ENCODE measurements at regions not wholly inside any gene's neighbourhood (a gene's known extent, or its start where the extent isn't known, plus 50 kb on each side); places are given as distances from the start of the nearest gene placed in this dataset.

- TF ChIP-seq, protein P1, sequence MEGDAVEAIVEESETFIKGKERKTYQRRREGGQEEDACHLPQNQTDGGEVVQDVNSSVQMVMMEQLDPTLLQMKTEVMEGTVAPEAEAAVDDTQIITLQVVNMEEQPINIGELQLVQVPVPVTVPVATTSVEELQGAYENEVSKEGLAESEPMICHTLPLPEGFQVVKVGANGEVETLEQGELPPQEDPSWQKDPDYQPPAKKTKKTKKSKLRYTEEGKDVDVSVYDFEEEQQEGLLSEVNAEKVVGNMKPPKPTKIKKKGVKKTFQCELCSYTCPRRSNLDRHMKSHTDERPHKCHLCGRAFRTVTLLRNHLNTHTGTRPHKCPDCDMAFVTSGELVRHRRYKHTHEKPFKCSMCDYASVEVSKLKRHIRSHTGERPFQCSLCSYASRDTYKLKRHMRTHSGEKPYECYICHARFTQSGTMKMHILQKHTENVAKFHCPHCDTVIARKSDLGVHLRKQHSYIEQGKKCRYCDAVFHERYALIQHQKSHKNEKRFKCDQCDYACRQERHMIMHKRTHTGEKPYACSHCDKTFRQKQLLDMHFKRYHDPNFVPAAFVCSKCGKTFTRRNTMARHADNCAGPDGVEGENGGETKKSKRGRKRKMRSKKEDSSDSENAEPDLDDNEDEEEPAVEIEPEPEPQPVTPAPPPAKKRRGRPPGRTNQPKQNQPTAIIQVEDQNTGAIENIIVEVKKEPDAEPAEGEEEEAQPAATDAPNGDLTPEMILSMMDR (conservative IDR thresholded peaks at IDR 0.05; ENCODE audit: low read depth in 2 of 2): no peak
- no peak for TF ChIP-seq POLR2AphosphoS5 (IDR thresholded peaks at IDR 0.05; ENCODE audit: low read depth)
- TF ChIP-seq EZH2phosphoT487 (IDR thresholded peaks at IDR 0.05; ENCODE audit: unreplicated experiment): no peak
- TF ChIP-seq, protein P2, sequence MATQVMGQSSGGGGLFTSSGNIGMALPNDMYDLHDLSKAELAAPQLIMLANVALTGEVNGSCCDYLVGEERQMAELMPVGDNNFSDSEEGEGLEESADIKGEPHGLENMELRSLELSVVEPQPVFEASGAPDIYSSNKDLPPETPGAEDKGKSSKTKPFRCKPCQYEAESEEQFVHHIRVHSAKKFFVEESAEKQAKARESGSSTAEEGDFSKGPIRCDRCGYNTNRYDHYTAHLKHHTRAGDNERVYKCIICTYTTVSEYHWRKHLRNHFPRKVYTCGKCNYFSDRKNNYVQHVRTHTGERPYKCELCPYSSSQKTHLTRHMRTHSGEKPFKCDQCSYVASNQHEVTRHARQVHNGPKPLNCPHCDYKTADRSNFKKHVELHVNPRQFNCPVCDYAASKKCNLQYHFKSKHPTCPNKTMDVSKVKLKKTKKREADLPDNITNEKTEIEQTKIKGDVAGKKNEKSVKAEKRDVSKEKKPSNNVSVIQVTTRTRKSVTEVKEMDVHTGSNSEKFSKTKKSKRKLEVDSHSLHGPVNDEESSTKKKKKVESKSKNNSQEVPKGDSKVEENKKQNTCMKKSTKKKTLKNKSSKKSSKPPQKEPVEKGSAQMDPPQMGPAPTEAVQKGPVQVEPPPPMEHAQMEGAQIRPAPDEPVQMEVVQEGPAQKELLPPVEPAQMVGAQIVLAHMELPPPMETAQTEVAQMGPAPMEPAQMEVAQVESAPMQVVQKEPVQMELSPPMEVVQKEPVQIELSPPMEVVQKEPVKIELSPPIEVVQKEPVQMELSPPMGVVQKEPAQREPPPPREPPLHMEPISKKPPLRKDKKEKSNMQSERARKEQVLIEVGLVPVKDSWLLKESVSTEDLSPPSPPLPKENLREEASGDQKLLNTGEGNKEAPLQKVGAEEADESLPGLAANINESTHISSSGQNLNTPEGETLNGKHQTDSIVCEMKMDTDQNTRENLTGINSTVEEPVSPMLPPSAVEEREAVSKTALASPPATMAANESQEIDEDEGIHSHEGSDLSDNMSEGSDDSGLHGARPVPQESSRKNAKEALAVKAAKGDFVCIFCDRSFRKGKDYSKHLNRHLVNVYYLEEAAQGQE (IDR thresholded peaks at IDR 0.05; ENCODE audit: unreplicated experiment): no peak
- TF ChIP-seq EZH2 (IDR thresholded peaks at IDR 0.05; ENCODE audit: low read depth, unreplicated experiment): no peak
- no peak for TF ChIP-seq JUNB (IDR thresholded peaks at IDR 0.05; ENCODE audit: unreplicated experiment)
- no peak for TF ChIP-seq CREB1 (CRISPR knock-in tag; IDR thresholded peaks at IDR 0.05; ENCODE audit: low read depth)
Measured at GRCh38 chrX:138996268-138996667, 284.8 kb upstream of the FGF13 start.
